ENCODE measurements at regions not wholly inside any gene's neighbourhood (a gene's known extent, or its start where the extent isn't known, plus 50 kb on each side); places are given as distances from the start of the nearest gene placed in this dataset.

- TF ChIP-seq CTCF (IDR thresholded peaks at IDR 0.05) (no peak), POLR2AphosphoS5 (IDR thresholded peaks at IDR 0.05; ENCODE audit: insufficient read depth in 1 of 2, low read depth in 1 of 2) (no peak)
Observed at GRCh38 chr4:14559646-14560045, 442.6 kb upstream of the CPEB2 start.

Measured in vagina (tissue), 2 donors.